Right cardiac atrium (tissue), 5 donors: ENCODE measurements at regions not wholly inside any gene's neighbourhood (a gene's known extent, or its start where the extent isn't known, plus 50 kb on each side); places are given as distances from the start of the nearest gene placed in this dataset.

Experiments used
- ATAC-seq, 2 donors: fragments of 200-7000 bp; cut with Tn5 transposase; one replicate each; pipeline versions ENCODE4 v1.8.0 to v1.9.1; 2020; ENCODE audit warnings: moderate library complexity in 2 of 2, mild to moderate bottlenecking in 1 of 2
- DNase-seq, 3 donors: peaks; one replicate each; pipeline ENCODE4 v3.0.0-alpha.2; 2020
- H3K27ac ChIP-seq: one replicate; pipeline ENCODE4 v1.5.1; 2013; ENCODE audit warnings: mild to moderate bottlenecking, low read length, control low read depth, moderate library complexity
- H3K27me3 ChIP-seq: one replicate; pipeline ENCODE4 v1.6.1; 2013; ENCODE audit not compliant: control insufficient read depth, insufficient read depth
- H3K4me1 ChIP-seq: one replicate; pipeline ENCODE4 v1.6.1; 2013; ENCODE audit warnings: low read length; ENCODE audit not compliant: control insufficient read depth, insufficient read depth
- H3K4me3 ChIP-seq: one replicate; pipeline ENCODE4 v1.5.1; 2013; ENCODE audit warnings: low read length, control low read depth
- H3K9me3 ChIP-seq: one replicate; pipeline ENCODE4 v1.6.1; 2013; ENCODE audit warnings: low read length; ENCODE audit not compliant: control insufficient read depth
- WGBS: extraction: QIAGEN DNeasy Blood & Tissue Kit; methylation state at CpG from one replicate; pipeline ENCODE4 v1.1.7; 2013; 5-methylcytosine and 5-hydroxymethylcytosine counted together
- intact Hi-C, 4 donors: fragments of 100-400 bp; cut with DNase I; formaldehyde crosslinking; loops; one replicate each; pipeline versions ENCODE4 v1.11.0 to v1.14.0; 2022 to 2023
- donor health status: healthy with polysubstance abuse.
- donor health status: DM: no; HTN: yes; CAD: no.
- donor health status: DM: no; HTN: no; CAD: no.
- donor health status: DM: no; HTN: yes; CAD: no; lungs with severe emphysema.
- donor health status: DM: yes; HTN: yes; CAD: no.

- H3K27me3 ChIP-seq, result no peaks in the 10 kb centered on the region
- ATAC-seq (no peak), DNase-seq (no peak)
- no peak overlapping the region for H3K27ac ChIP-seq
- H3K4me3 ChIP-seq, result no peak overlapping the region
- intact Hi-C loops, result no loop called here
- 74% methylated on average over 7 of the region's 7 CpGs for WGBS
- H3K4me1 ChIP-seq, result peaks cover 4% of the 10 kb centered on the region
- H3K9me3 ChIP-seq, result no peaks in the 10 kb centered on the region
These were observed 294.6 kb downstream of the MEX3B start for GRCh38 chr15:81751256-81751655.

GRCh38 chr15:81749716-81750375, 296.0 kb downstream of the MEX3B start:
- WGBS, result 78% methylated on average over 26 of the region's 26 CpGs
- Histone ChIP-seq H3K27ac (no peak overlapping the region), H3K4me1 (peaks cover 4% of the 10 kb centered on the region), H3K27me3 (no peaks in the 10 kb centered on the region), H3K4me3 (no peak overlapping the region), H3K9me3 (no peaks in the 10 kb centered on the region)
- no peak for ATAC-seq
- peak in 2 of 3 donors; percentile 38 to 53 for DNase-seq
- intact Hi-C loops, result no loop called here

DNA sequence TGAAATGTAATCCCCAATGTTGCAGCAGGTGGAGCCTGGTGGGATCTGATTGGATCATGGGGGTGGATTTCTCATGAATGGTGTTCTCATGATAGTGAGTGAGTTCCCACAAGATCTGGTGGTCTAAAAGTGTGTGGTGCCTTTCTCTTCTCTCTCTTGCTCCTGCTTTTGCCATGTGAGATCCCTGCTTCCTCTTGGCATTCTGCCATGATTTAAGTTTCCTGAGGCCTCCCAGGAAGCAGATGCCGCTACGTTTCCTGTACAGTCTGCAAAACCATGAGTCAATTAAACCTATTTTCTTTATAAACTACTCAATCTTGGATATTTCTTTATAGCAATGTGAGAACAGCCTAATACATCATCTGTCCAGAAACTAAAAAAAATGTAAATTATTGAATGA, 298.3 kb downstream of the MEX3B start:
- no peak overlapping the region for H3K27ac ChIP-seq
- ATAC-seq (no peak), DNase-seq (no peak)
- H3K4me3 ChIP-seq, result no peak overlapping the region
- WGBS, result 30% methylated on average over 2 of the region's 2 CpGs
- intact Hi-C loops, result no loop called here
- H3K27me3 ChIP-seq, result no peaks in the 10 kb centered on the region
- no peaks in the 10 kb centered on the region for H3K9me3 ChIP-seq
- H3K4me1 ChIP-seq, result peaks cover 1% of the 10 kb centered on the region

DNA sequence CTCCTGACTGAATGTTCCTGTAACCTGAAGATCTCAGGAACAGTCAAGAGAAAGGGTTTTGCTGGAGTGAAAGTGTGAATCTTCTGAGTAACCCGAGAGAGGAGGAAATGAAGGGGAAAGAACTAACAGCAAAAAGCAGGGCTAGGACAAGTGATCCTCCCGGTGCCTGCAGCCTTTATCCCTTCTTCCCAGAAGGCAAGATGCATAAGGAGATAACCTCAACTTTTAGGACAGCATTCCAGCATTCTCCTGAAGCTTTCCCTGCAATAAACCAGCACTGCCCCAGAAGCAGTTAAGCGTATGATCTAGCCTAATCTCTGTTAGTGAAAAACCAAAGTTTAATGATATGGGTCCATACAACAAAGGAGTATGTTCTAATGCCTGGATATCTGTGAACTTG, 298.8 kb downstream of the MEX3B start:
- no peaks in the 10 kb centered on the region for H3K4me1 ChIP-seq
- no peak overlapping the region for H3K27ac ChIP-seq
- H3K4me3 ChIP-seq, result no peak overlapping the region
- DNase-seq, result no peak
- H3K9me3 ChIP-seq, result no peaks in the 10 kb centered on the region
- intact Hi-C loops, result no loop called here
- ATAC-seq, result no peak
- 74% methylated on average over 3 of the region's 3 CpGs for WGBS
- no peaks in the 10 kb centered on the region for H3K27me3 ChIP-seq

DNA sequence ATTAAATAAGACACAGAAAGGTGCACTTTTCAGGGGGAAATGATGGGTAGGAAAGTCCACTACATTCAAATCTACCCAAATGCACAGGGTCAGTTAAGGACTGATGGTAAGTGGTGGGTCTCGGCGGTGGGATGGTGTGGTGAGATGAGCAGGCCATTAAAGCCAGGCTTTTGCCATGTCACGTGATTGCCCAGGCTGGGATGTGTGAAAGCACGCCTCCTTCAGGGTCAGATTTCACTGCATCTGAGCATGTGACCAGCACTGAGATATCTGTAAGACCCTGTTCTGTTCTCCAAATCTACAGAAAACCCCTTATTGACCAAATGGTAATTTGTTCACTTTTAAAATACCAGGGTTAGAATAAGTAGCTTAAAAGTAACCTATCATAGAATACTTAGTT, 301.5 kb downstream of the MEX3B start:
- ATAC-seq, result no peak
- Histone ChIP-seq H3K4me1 (no peaks in the 10 kb centered on the region), H3K4me3 (no peak overlapping the region), H3K27me3 (no peaks in the 10 kb centered on the region), H3K27ac (no peak overlapping the region), H3K9me3 (no peaks in the 10 kb centered on the region)
- intact Hi-C loops, result no loop called here
- no peak for DNase-seq
- 89% methylated on average over 4 of the region's 4 CpGs for WGBS

DNA sequence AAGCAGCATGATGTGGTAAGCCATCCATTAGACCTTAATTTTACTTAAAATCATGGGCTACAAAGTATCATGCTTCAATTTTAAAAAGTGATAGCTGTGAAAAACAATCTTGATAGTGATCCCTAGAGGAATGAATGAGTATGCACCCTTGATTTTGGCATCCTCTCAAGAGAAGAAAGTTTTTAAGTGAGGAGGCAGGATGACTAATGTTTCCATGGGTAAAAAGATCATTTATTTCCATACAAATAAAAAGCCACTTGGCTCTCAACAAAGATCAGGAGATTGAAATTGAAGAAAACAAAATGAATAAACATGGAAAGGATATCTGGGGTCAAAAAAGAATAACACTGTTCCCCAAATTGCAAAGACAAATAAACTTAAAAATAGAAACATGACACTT, 305.4 kb downstream of the MEX3B start:
- Histone ChIP-seq H3K4me1 (no peaks in the 10 kb centered on the region), H3K4me3 (no peak overlapping the region), H3K27ac (no peak overlapping the region), H3K9me3 (no peaks in the 10 kb centered on the region), H3K27me3 (no peaks in the 10 kb centered on the region)
- intact Hi-C loops, result no loop called here
- DNase-seq (no peak), ATAC-seq (no peak)

DNA sequence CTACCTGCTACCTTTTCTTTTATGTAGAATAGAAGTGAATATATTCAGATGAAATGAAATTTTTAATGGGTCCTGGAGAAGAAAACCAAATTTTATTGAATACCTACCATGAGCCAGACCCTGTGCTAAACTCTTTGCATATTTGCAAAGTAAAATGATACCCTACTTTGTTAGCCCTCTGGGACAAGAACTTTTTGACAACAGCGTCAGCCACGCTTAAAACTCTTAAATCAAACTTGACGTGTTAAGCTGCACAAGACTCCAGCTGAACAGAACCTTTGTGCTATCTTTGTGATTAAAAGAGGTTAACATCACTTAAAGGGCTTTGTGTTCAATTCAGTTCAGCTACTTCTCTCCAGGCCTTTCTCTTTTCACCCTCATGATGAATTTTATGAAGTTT, 316.5 kb downstream of the MEX3B start:
- WGBS, result 53% methylated on average over 3 of the region's 3 CpGs
- no peak for ATAC-seq
- Histone ChIP-seq H3K4me1 (no peaks in the 10 kb centered on the region), H3K4me3 (no peak overlapping the region), H3K27me3 (no peaks in the 10 kb centered on the region), H3K9me3 (no peaks in the 10 kb centered on the region), H3K27ac (no peak overlapping the region)
- DNase-seq, result no peak
- intact Hi-C loops, result no loop called here

- Histone ChIP-seq H3K27ac (no peak overlapping the region), H3K4me3 (no peak overlapping the region), H3K9me3 (no peaks in the 10 kb centered on the region), H3K27me3 (no peaks in the 10 kb centered on the region), H3K4me1 (no peaks in the 10 kb centered on the region)
- no peak for ATAC-seq
- intact Hi-C loops, result no loop called here
- no peak for DNase-seq
These were observed 317.1 kb downstream of the MEX3B start for GRCh38 chr15:81728726-81729125.

DNA sequence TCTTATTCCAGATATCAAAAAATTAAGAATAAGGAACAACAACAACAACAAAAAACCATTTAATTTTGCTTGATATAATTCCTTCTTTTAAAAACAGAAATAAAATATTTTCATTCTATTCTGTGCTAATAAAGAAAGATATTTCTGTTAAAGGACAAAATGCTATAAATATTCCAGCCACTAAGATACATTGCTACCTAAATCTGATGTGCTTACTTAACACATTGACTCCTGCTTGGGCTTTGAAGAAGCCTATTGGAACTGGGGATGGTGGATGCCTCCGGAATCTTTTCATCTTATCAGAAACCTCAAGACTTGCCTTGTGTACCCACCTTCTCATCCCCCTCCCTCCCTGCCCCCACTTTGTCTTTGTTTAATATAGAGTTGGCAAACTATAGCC, 320.2 kb downstream of the MEX3B start:
- Histone ChIP-seq H3K27me3 (no peaks in the 10 kb centered on the region), H3K27ac (no peak overlapping the region), H3K4me3 (no peak overlapping the region), H3K9me3 (no peaks in the 10 kb centered on the region), H3K4me1 (no peaks in the 10 kb centered on the region)
- intact Hi-C loops, result no loop called here
- no peak for DNase-seq
- 79% methylated on average over 1 of the region's 1 CpG for WGBS
- no peak for ATAC-seq

- DNase-seq (no peak), ATAC-seq (no peak)
- Histone ChIP-seq H3K27me3 (no peaks in the 10 kb centered on the region), H3K4me1 (no peaks in the 10 kb centered on the region), H3K4me3 (no peak overlapping the region), H3K27ac (no peak overlapping the region), H3K9me3 (no peaks in the 10 kb centered on the region)
- intact Hi-C loops, result no loop called here
- 69% methylated on average over 2 of the region's 2 CpGs for WGBS
These were observed 321.3 kb downstream of the MEX3B start for GRCh38 chr15:81724536-81724935.

GRCh38 chr15:81723701-81724100, 322.1 kb downstream of the MEX3B start:
- intact Hi-C loops, result no loop called here
- Histone ChIP-seq H3K4me3 (no peak overlapping the region), H3K27ac (no peak overlapping the region), H3K9me3 (no peaks in the 10 kb centered on the region), H3K27me3 (no peaks in the 10 kb centered on the region), H3K4me1 (no peaks in the 10 kb centered on the region)
- WGBS, result 53% methylated on average over 3 of the region's 3 CpGs
- peak in 1 of 3 donors; percentile 12 for DNase-seq
- peak in 1 of 2 donors; percentile 63 for ATAC-seq

- Histone ChIP-seq H3K9me3 (no peaks in the 10 kb centered on the region), H3K4me1 (no peaks in the 10 kb centered on the region), H3K27me3 (no peaks in the 10 kb centered on the region), H3K4me3 (no peak overlapping the region), H3K27ac (no peak overlapping the region)
- 51% methylated on average over 5 of the region's 5 CpGs for WGBS
- intact Hi-C loops, result no loop called here
- ATAC-seq (no peak), DNase-seq (no peak)
These were observed 322.6 kb downstream of the MEX3B start for GRCh38 chr15:81723113-81723651.
